GM12873 (cell line): ENCODE measurements at regions not wholly inside any gene's neighbourhood (a gene's known extent, or its start where the extent isn't known, plus 50 kb on each side); places are given as distances from the start of the nearest gene placed in this dataset.

Experiments used
- CTCF ChIP-seq: IDR thresholded peaks from 2 replicates; pipeline ENCODE4 v1.5.1; 2012; ENCODE audit warnings: low read depth, mild to moderate bottlenecking, moderate library complexity, low read length, control low read depth; ENCODE audit not compliant: insufficient read depth; ENCODE audit errors: missing control alignments

- no peak for TF ChIP-seq CTCF
Observed at GRCh38 chr1:218640173-218640572, 295.0 kb downstream of the TGFB2 start.

- TF ChIP-seq CTCF: no peak
Observed at GRCh38 chr1:218642033-218642948, 297.2 kb downstream of the TGFB2 start.

GRCh38 chr1:218643281-218643680 lies 298.1 kb downstream of the TGFB2 start:
- no peak for TF ChIP-seq CTCF

DNA sequence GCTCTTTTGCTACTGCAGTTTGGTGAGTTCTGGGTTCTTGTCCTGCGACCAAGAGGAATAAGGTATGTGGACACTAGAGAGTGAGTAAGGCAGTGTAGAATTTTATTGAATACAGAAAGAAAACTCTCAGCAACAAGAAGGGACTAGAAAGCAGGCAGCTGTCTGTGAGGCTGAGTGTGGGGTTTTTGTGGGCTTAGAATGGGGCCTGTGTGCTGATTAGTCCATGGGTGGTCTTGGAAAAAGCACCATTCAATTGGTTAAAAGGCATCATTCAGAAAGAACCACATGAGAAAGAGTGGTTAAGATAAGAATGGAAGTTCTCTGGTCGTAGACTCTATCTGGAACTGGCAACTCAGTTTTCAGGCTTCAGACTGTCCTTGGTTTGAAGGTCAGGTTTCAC lies 298.8 kb downstream of the TGFB2 start:
- TF ChIP-seq CTCF: no peak

DNA sequence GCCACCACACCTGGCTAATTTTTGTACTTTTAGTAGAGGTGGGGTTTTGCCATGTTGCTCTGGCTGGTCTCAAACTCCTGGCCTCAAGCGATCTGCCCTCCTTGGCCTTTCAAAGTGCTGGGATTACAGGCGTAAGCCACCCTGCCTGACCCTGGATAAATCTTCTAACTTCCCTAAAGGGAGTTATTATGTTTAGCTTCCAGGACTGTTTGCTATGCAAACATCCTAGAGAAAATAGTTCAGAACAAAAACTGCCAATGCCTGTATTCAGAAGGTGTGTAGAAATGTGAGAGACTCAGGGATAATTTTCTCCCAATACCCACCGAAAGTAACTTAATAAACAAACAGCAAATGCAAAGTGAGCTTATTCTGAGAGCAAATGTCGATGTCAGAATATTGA lies 301.2 kb downstream of the TGFB2 start:
- TF ChIP-seq CTCF: no peak

DNA sequence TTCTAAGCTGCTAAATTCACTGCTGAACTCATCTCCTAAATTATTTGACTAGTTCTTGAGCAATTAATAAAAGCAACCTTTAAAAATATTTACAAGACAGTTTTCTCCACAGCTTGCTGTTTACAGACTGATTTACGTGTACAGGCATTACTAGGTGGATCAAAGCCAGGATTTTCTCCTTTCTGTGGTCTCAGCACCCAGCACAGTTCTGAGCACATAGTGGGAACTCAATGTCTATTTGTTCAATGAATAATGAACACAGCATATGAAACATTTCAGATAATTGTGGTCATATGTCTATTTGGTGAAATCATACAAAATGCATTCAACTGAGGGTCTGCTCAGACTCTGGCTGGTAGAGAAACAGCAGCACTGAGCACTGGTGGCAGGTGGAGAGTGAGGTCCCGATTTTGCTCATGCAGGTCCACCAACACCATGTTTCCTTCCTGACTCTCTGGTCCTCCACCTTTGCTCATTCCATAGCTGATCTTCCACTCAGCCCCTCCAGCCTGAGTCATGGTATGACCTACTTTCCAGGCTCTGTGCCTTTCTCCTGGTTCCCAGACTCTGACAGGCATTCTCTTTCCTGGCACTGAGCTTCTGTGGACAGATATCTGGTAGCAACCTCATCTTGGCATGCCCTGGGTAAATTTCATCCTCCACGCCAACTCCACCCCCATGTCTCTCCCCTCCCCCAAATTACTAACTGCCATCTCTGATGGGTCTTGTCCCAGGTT lies 311.3 kb downstream of the TGFB2 start:
- no peak for TF ChIP-seq CTCF

GRCh38 chr1:218658269-218658668 lies 313.1 kb downstream of the TGFB2 start:
- no peak for TF ChIP-seq CTCF
